Neutrophil (primary cell): ENCODE measurements at regions not wholly inside any gene's neighbourhood (a gene's known extent, or its start where the extent isn't known, plus 50 kb on each side); places are given as distances from the start of the nearest gene placed in this dataset.

Experiments
- H3K27ac ChIP-seq: fragments of 200-600 bp; sonication (generic); 2 replicates; pipeline ENCODE4 v1.5.1; 2016; ENCODE audit warnings: mild to moderate bottlenecking, moderate library complexity
- H3K27me3 ChIP-seq: fragments of 200-600 bp; sonication (generic); 2 replicates; pipeline ENCODE4 v1.6.0; 2016; ENCODE audit warnings: mild to moderate bottlenecking
- H3K36me3 ChIP-seq: fragments of 200-600 bp; sonication (generic); 2 replicates; pipeline ENCODE4 v1.5.1; 2017
- H3K4me1 ChIP-seq, 2 experiments: fragments of 200-600 bp in 1 of 2; sonication (generic) in 1 of 2; 1 replicate in 1 of 2; 2 replicates in 1 of 2; pipeline versions ENCODE4 v1.5.1 to v1.6.1; 2013 to 2016; ENCODE audit warnings: low read depth in 1 of 2, low read length in 1 of 2, mild to moderate bottlenecking in 1 of 2, moderate library complexity in 1 of 2; ENCODE audit not compliant: control insufficient read depth in 1 of 2, insufficient read depth in 1 of 2
- H3K4me3 ChIP-seq, 2 experiments: fragments of 200-600 bp in 1 of 2; sonication (generic) in 1 of 2; 1 replicate in 1 of 2; 2 replicates in 1 of 2; pipeline ENCODE4 v1.5.1; 2013 to 2016; ENCODE audit warnings: low read depth in 1 of 2, low read length in 1 of 2, mild to moderate bottlenecking in 1 of 2, moderate library complexity in 1 of 2
- H3K9me3 ChIP-seq: fragments of 200-600 bp; sonication (generic); 2 replicates; pipeline ENCODE4 v1.5.1; 2016
- CTCF ChIP-seq: fragments of 200-600 bp; sonication (generic); IDR thresholded peaks from 2 replicates; pipeline ENCODE4 v1.5.1; 2016; ENCODE audit warnings: antibody characterized with exemption

DNA sequence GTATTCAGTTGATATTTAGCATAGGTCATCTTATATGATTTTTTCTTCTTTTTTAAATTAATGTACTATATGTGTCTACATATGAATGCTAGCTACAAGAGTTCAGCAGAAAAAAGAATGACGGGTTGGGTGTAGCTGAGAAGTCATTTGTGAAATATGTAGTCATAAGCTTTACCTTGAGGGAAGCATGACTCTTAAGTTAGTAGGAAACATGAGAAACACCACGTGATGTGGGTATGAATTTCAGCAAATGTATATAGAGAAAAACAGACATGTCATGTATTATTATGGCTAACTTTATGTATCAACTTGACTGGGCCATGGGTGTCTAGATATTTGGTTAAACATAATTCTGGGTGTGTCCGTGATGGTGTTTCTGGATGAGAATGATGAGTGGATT, 125.0 kb downstream of the RAP2B start:
- Histone ChIP-seq H3K27ac (no peak overlapping the region), H3K9me3 (no peaks in the 10 kb centered on the region), H3K4me1 (peaks cover 9 to 28% of the 10 kb centered on the region in 2 experiments), H3K27me3 (no peaks in the 10 kb centered on the region), H3K36me3 (no peaks in the 10 kb centered on the region), H3K4me3 (no peak overlapping the region)
- TF ChIP-seq CTCF: no peak

GRCh38 chr3:153289334-153289808, 127.3 kb downstream of the RAP2B start:
- Histone ChIP-seq H3K27me3 (no peaks in the 10 kb centered on the region), H3K27ac (no peak overlapping the region), H3K4me3 (no peak overlapping the region), H3K36me3 (no peaks in the 10 kb centered on the region), H3K9me3 (no peaks in the 10 kb centered on the region), H3K4me1 (peaks cover 20 to 38% of the 10 kb centered on the region in 2 experiments)
- TF ChIP-seq CTCF: no peak

DNA sequence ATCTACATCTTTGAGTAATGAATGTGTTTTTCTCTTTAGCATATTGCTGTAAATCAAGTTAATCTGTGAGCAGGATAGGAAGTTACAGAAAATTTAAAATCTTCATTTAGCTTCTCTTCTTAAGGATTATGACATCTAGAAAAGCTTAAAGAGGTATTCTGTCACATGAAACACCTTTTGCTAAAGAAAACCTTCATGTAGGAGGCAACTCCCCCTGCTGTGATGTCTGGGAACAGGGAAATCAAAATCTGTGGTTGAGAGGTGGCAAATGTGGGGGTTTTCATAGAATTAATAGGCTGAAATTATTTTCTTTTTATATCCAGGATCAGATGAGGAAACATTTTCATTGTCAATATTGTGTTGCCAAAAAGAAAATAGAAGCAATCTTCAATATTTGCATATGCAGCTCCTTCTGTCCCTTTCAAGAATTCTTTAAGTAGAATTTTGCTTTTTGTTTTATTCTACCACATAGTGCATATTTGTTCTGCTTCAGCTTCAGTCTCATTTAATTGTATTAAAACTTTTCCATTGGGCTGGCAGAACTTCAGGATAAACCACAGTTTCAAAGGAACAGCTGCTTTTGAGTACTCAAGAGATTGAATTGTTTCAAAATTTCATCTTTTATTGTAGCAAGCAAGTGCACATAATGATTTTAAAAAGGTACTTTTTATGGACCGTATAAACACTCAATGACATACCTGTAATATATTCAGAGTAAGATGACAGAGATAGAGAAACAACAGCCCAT, 128.4 kb downstream of the RAP2B start:
- Histone ChIP-seq H3K27ac (peak overlapping the region; percentile 57), H3K4me3 (no peak overlapping the region), H3K27me3 (no peaks in the 10 kb centered on the region), H3K9me3 (no peaks in the 10 kb centered on the region), H3K4me1 (peaks cover 20 to 27% of the 10 kb centered on the region in 2 experiments), H3K36me3 (no peaks in the 10 kb centered on the region)
- no peak for TF ChIP-seq CTCF

- Histone ChIP-seq H3K27me3 (no peaks in the 10 kb centered on the region), H3K4me1 (peaks cover 20 to 25% of the 10 kb centered on the region in 2 experiments), H3K36me3 (no peaks in the 10 kb centered on the region), H3K9me3 (no peaks in the 10 kb centered on the region), H3K4me3 (peak overlapping the region in 1 of 2 experiments; percentile 4), H3K27ac (peak overlapping the region; percentile 57)
- TF ChIP-seq CTCF: no peak
Measured at GRCh38 chr3:153291059-153291685, 129.1 kb downstream of the RAP2B start.

GRCh38 chr3:153293265-153293664, 131.2 kb downstream of the RAP2B start:
- no peaks in the 10 kb centered on the region for H3K9me3 ChIP-seq
- H3K4me1 ChIP-seq: peaks cover 20 to 25% of the 10 kb centered on the region in 2 experiments
- peak overlapping the region; percentile 65 for H3K27ac ChIP-seq
- H3K4me3 ChIP-seq: no peak overlapping the region
- no peak for TF ChIP-seq CTCF
- H3K36me3 ChIP-seq: no peaks in the 10 kb centered on the region
- H3K27me3 ChIP-seq: no peaks in the 10 kb centered on the region
